ENCODE measurements at regions not wholly inside any gene's neighbourhood (a gene's known extent, or its start where the extent isn't known, plus 50 kb on each side); places are given as distances from the start of the nearest gene placed in this dataset.

DNA sequence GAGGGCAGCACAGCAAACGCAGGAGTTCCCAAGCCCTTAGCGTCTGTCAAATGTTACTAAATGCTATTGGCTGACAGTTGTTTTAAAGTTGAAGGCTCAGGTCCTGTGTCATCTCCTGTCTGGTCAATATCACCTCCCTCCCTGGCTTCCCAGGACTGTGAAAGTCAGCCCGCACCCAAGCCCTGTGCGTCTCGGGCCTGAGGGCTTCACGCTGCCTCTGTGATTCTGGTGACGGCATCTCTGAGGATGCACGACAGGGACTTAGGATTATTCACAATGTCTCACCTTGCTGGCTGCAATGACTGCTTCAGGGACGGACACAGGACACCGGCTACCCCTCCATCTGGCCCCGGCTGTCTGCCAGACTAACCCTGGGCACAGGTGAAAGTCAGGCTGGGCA is 415.3 kb downstream of the CTTN start:
- TF ChIP-seq, protein P1, sequence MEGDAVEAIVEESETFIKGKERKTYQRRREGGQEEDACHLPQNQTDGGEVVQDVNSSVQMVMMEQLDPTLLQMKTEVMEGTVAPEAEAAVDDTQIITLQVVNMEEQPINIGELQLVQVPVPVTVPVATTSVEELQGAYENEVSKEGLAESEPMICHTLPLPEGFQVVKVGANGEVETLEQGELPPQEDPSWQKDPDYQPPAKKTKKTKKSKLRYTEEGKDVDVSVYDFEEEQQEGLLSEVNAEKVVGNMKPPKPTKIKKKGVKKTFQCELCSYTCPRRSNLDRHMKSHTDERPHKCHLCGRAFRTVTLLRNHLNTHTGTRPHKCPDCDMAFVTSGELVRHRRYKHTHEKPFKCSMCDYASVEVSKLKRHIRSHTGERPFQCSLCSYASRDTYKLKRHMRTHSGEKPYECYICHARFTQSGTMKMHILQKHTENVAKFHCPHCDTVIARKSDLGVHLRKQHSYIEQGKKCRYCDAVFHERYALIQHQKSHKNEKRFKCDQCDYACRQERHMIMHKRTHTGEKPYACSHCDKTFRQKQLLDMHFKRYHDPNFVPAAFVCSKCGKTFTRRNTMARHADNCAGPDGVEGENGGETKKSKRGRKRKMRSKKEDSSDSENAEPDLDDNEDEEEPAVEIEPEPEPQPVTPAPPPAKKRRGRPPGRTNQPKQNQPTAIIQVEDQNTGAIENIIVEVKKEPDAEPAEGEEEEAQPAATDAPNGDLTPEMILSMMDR (IDR thresholded peaks at IDR 0.05; ENCODE audit: unreplicated experiment in 3 of 3): no peak
- H3K4me3 Mint-ChIP-seq: no peak overlapping the region
- H3K9me3 Mint-ChIP-seq: no peaks in the 10 kb centered on the region
- H3K4me1 Mint-ChIP-seq: peaks cover 8% of the 10 kb centered on the region
- H3K27ac Mint-ChIP-seq: no peak overlapping the region
- peaks cover 24% of the 10 kb centered on the region for H3K27me3 Mint-ChIP-seq (ENCODE audit: low read depth)
- H3K36me3 Mint-ChIP-seq (ENCODE audit: low read depth): peaks cover 3% of the 10 kb centered on the region

DNA sequence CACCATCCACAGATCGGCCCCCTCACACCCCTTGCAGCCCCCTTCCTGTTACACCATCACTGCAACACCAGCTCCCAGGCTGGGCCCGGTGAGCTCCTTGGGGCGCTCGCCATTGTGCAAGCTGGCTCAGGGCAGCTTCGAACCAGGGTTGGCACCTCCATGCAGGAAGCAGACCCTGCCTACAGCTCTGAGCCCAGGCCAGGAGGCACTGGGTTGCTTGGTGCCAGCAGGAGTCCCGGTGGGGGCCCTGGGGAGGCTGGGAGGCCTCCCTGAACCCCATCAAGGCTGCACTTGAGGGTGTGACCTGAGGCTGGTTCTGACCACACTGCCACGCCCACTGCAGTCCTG is 417.1 kb downstream of the CTTN start:
- Mint-ChIP-seq H3K27me3 (ENCODE audit: low read depth) (peaks cover 20% of the 10 kb centered on the region), H3K36me3 (ENCODE audit: low read depth) (peaks cover 3% of the 10 kb centered on the region), H3K4me1 (peaks cover 8% of the 10 kb centered on the region), H3K4me3 (no peak overlapping the region), H3K27ac (no peak overlapping the region), H3K9me3 (no peaks in the 10 kb centered on the region)
- TF ChIP-seq, protein P1 (IDR thresholded peaks at IDR 0.05; ENCODE audit: unreplicated experiment in 3 of 3): no peak

DNA sequence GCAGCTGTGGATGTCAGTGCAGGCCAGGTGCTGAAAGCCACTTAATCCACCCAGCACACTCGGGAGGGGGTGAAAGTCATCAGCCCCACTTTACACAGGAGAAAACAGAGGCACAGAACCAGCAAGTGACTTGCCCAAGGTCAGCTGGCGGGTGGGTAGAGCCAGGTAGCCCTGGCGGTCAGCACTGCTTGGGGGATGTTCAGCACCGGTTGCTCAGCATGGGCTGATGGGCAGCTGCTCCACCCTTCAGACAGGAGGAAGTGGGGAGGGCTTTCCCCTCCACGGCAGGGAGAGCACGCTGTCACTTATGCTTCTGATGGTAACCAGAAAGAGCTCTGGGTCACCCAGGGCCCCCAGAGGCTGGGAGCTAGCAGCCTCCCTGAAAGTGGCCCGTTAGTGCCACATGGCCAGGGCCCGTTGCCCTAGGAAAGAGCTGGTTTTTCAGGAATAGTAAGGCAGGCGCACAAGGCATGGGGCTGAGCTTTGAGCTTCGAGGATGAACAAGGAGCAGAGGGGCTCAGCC is 417.9 kb downstream of the CTTN start:
- TF ChIP-seq, protein P1 (IDR thresholded peaks at IDR 0.05; ENCODE audit: unreplicated experiment in 3 of 3): no peak
- no peak overlapping the region for H3K27ac Mint-ChIP-seq
- no peaks in the 10 kb centered on the region for H3K9me3 Mint-ChIP-seq
- H3K36me3 Mint-ChIP-seq (ENCODE audit: low read depth): peaks cover 3% of the 10 kb centered on the region
- H3K27me3 Mint-ChIP-seq (ENCODE audit: low read depth): peaks cover 24% of the 10 kb centered on the region
- H3K4me3 Mint-ChIP-seq: no peak overlapping the region
- H3K4me1 Mint-ChIP-seq: peaks cover 8% of the 10 kb centered on the region

DNA sequence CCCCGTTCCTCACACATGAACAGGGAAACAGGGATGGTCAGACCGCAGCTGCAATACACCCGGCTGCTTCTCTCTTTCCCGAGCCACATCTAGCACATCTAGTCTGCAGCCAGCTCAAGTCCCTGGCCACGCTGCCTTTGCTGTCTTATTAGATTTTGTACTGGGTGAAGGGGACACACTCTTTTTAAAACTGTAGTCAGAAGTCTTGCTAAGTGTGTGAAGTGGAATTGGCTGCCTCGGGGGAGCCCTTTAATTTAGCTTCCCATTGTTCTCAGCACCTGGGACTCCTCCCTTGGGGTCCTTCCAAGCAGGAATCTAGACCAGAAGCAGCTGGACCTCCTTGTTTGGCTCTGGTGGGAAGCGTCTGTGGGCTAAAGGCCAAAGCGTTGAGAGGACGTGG is 420.0 kb downstream of the CTTN start:
- H3K27me3 Mint-ChIP-seq (ENCODE audit: low read depth): peaks cover 28% of the 10 kb centered on the region
- H3K27ac Mint-ChIP-seq: no peak overlapping the region
- H3K9me3 Mint-ChIP-seq: no peaks in the 10 kb centered on the region
- H3K4me1 Mint-ChIP-seq: peaks cover 8% of the 10 kb centered on the region
- H3K4me3 Mint-ChIP-seq: no peak overlapping the region
- no peaks in the 10 kb centered on the region for H3K36me3 Mint-ChIP-seq (ENCODE audit: low read depth)
- TF ChIP-seq, protein P1 (IDR thresholded peaks at IDR 0.05; ENCODE audit: unreplicated experiment in 3 of 3): no peak

DNA sequence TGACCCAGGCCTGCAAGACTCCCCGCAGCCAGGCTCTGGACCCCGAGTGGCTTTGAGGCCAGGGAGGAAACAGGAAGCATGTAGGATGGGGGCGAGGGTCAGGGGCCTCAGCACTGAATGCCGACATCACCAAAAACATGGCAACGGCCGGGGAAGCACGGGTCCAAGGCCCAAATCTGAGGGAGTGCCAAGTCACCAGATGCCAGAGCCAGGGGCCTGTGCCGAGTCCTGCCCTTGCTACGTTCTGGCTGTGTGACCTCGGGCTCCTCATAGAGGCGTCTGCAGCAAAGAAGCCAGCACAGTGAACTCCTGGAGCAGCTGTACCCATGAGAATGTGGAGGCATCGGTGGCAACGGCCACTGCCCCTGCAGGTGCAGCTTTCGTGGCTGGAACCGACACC is 420.7 kb downstream of the CTTN start:
- H3K4me1 Mint-ChIP-seq: peaks cover 12% of the 10 kb centered on the region
- H3K27me3 Mint-ChIP-seq (ENCODE audit: low read depth): peaks cover 35% of the 10 kb centered on the region
- no peak overlapping the region for H3K4me3 Mint-ChIP-seq
- H3K9me3 Mint-ChIP-seq: no peaks in the 10 kb centered on the region
- H3K36me3 Mint-ChIP-seq (ENCODE audit: low read depth): no peaks in the 10 kb centered on the region
- TF ChIP-seq, protein P1 (IDR thresholded peaks at IDR 0.05; ENCODE audit: unreplicated experiment in 3 of 3): no peak
- no peak overlapping the region for H3K27ac Mint-ChIP-seq

DNA sequence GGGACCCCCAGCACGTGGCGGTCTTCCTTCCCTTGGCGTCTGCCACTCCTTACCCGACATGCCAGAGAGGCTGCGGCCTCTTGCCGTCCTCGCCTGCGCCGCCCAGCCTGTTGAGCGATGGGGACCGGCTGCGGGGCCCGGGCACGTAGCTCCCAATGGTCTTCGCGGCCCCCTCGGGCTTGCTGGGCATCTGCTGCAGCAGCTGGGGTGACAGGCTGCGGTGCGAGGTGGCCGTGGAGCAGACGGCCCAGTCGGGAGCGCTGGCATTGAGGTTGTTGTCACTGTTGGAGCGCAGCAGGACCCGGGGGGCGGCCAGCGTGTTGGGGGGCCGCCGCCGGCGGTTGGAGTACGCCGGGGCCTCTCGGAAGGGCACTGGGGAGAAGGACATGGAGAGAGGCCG is 422.0 kb downstream of the CTTN start:
- H3K9me3 Mint-ChIP-seq: no peaks in the 10 kb centered on the region
- H3K27ac Mint-ChIP-seq: no peak overlapping the region
- H3K4me1 Mint-ChIP-seq: peaks cover 24% of the 10 kb centered on the region
- no peak overlapping the region for H3K4me3 Mint-ChIP-seq
- H3K36me3 Mint-ChIP-seq (ENCODE audit: low read depth): no peaks in the 10 kb centered on the region
- peaks cover 48% of the 10 kb centered on the region for H3K27me3 Mint-ChIP-seq (ENCODE audit: low read depth)
- TF ChIP-seq, protein P1 (IDR thresholded peaks at IDR 0.05; ENCODE audit: unreplicated experiment in 3 of 3): no peak

Data from nephron (organoid).